Tibial nerve (tissue), 4 donors: ENCODE measurements at regions not wholly inside any gene's neighbourhood (a gene's known extent, or its start where the extent isn't known, plus 50 kb on each side); places are given as distances from the start of the nearest gene placed in this dataset.

Source experiments
- DNase-seq, 2 donors: peaks; one replicate each; pipeline ENCODE4 v3.0.0-alpha.2; 2019; ENCODE audit warnings: low spot score in 2 of 2
- H3K27ac ChIP-seq, 4 donors: fragments of 200-600 bp; sonication (generic) in 3 of 4; one replicate each; pipeline ENCODE4 v1.5.1; 2017 to 2019; ENCODE audit warnings: mild to moderate bottlenecking in 1 of 4
- H3K27me3 ChIP-seq, 2 donors: fragments of 200-600 bp; sonication (generic) in 1 of 2; one replicate each; pipeline versions ENCODE4 v1.5.1 to v1.6.0; 2017 to 2019
- H3K36me3 ChIP-seq, 3 donors: fragments of 200-600 bp; sonication (generic); one replicate each; pipeline ENCODE4 v1.5.1; 2018 to 2019
- H3K4me1 ChIP-seq, 4 donors: fragments of 200-600 bp; sonication (generic) in 3 of 4; one replicate each; pipeline ENCODE4 v1.5.1; 2017 to 2019
- H3K4me3 ChIP-seq, 4 donors: fragments of 200-600 bp; sonication (generic) in 3 of 4; one replicate each; pipeline ENCODE4 v1.5.1; 2017 to 2019; ENCODE audit warnings: mild to moderate bottlenecking in 1 of 4, moderate library complexity in 1 of 4
- H3K9me3 ChIP-seq, 4 donors: fragments of 200-600 bp; sonication (generic) in 3 of 4; one replicate each; pipeline ENCODE4 v1.5.1; 2017 to 2019
- EP300 ChIP-seq, 2 donors: sonication (generic); formaldehyde crosslinking; IDR thresholded peaks; one replicate each; pipeline ENCODE4 v1.6.1; 2017; ENCODE audit warnings: antibody characterized with exemption in 2 of 2, mild to moderate bottlenecking in 1 of 2
- POLR2A ChIP-seq, 2 donors: fragments of 450-650 bp; IDR thresholded peaks; one replicate each; pipeline ENCODE4 v1.6.1; 2017; ENCODE audit warnings: antibody characterized with exemption in 2 of 2, mild to moderate bottlenecking in 2 of 2, moderate library complexity in 2 of 2
- WGBS, 2 donors: methylation state at CpG; one replicate each; pipeline ENCODE4 v1.1.5; 2018; 5-methylcytosine and 5-hydroxymethylcytosine counted together
- TF ChIP-seq, protein P1 (sequence below), 5 experiments: fragments of 200-600 bp in 3 of 5; fragments of 450-650 bp in 2 of 5; sonication (generic) in 3 of 5; IDR thresholded peaks; one replicate each; pipeline ENCODE4 v1.5.1; 2016 to 2019; ENCODE audit warnings: antibody characterized with exemption in 5 of 5, mild to moderate bottlenecking in 3 of 5, moderate library complexity in 2 of 5

DNA sequence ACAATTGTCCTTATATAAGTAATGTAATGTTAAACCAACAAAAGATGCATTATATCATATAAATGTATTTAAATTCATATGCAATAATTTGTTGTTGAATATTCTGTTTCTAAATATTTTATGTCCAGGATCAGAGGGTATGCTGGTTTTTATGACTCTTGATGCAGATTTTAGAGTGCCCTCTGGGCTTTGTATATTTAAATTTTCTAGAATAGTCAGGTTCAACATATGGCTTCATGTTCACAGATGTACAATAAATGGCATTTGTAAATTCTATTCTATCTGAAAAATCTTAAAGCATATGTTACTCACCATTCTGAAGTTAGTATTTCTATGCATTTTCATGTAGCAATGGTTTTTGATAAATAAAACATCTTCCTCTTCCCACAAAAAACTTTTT is 1555.4 kb downstream of the PCDH18 start:
- H3K27ac ChIP-seq = no peak overlapping the region
- TF ChIP-seq POLR2A (IDR thresholded peaks at IDR 0.05) = no peak
- no peak for TF ChIP-seq EP300 (IDR thresholded peaks at IDR 0.05)
- TF ChIP-seq, protein P1, sequence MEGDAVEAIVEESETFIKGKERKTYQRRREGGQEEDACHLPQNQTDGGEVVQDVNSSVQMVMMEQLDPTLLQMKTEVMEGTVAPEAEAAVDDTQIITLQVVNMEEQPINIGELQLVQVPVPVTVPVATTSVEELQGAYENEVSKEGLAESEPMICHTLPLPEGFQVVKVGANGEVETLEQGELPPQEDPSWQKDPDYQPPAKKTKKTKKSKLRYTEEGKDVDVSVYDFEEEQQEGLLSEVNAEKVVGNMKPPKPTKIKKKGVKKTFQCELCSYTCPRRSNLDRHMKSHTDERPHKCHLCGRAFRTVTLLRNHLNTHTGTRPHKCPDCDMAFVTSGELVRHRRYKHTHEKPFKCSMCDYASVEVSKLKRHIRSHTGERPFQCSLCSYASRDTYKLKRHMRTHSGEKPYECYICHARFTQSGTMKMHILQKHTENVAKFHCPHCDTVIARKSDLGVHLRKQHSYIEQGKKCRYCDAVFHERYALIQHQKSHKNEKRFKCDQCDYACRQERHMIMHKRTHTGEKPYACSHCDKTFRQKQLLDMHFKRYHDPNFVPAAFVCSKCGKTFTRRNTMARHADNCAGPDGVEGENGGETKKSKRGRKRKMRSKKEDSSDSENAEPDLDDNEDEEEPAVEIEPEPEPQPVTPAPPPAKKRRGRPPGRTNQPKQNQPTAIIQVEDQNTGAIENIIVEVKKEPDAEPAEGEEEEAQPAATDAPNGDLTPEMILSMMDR (IDR thresholded peaks at IDR 0.05) = no peak
- no peak overlapping the region for H3K4me3 ChIP-seq
- H3K9me3 ChIP-seq = no peaks in the 10 kb centered on the region
- no peaks in the 10 kb centered on the region for H3K36me3 ChIP-seq
- no peaks in the 10 kb centered on the region for H3K4me1 ChIP-seq
- no peak for DNase-seq
- no peaks in the 10 kb centered on the region for H3K27me3 ChIP-seq

DNA sequence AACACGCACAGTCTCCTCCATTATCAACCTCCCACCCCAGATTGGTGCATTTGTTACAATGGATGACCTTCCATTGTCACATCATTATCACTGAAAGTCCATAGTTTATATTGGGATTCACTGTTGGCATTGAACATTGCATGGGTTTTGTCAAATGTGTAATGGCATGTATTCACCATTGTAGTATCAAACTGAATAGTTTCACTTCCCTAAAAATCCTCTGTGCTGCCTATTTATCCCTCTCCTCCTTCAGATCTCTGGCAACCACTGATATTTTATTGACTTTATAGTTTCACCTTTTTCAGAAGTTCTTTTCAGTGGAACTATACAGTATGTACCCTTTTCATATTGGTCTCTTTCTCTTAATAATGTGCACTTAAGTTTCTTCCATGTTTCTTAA is 1565.4 kb downstream of the PCDH18 start:
- no peaks in the 10 kb centered on the region for H3K27me3 ChIP-seq
- H3K36me3 ChIP-seq = no peaks in the 10 kb centered on the region
- 91 to 93% methylated on average over 1 of the region's 1 CpG for WGBS, 2 donors
- H3K27ac ChIP-seq = no peak overlapping the region
- H3K4me3 ChIP-seq = no peak overlapping the region
- DNase-seq = no peak
- H3K9me3 ChIP-seq = no peaks in the 10 kb centered on the region
- H3K4me1 ChIP-seq = no peaks in the 10 kb centered on the region
- no peak for TF ChIP-seq POLR2A (IDR thresholded peaks at IDR 0.05)
- TF ChIP-seq, protein P1 (IDR thresholded peaks at IDR 0.05) = no peak
- TF ChIP-seq EP300 (IDR thresholded peaks at IDR 0.05) = no peak

DNA sequence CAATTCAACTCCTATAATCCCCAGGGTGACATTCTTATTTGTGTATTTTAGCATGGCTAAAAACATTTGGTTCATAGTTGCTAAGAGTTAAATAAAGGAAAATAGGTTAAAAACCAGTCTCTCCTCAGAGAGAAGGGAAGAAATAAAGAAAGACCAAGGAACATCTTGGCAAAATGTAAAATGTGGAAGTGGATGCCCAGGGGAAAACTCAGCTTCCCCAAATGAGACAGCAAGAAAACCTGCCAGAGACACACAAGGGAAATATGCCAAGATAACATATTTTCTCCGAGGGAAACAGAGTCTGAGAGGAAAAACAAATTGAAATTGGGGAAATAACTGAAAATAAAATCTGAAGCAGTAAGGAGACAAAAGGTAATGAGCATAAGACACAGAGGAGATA is 1569.3 kb downstream of the PCDH18 start:
- Histone ChIP-seq H3K27ac (no peak overlapping the region), H3K27me3 (no peaks in the 10 kb centered on the region), H3K4me3 (no peak overlapping the region), H3K36me3 (no peaks in the 10 kb centered on the region), H3K4me1 (no peaks in the 10 kb centered on the region), H3K9me3 (no peaks in the 10 kb centered on the region)
- DNase-seq = no peak
- WGBS, 2 donors = 25 to 30% methylated on average over 1 of the region's 1 CpG
- no peak for TF ChIP-seq POLR2A (IDR thresholded peaks at IDR 0.05)
- TF ChIP-seq EP300 (IDR thresholded peaks at IDR 0.05) = no peak
- TF ChIP-seq, protein P1 (IDR thresholded peaks at IDR 0.05) = no peak

DNA sequence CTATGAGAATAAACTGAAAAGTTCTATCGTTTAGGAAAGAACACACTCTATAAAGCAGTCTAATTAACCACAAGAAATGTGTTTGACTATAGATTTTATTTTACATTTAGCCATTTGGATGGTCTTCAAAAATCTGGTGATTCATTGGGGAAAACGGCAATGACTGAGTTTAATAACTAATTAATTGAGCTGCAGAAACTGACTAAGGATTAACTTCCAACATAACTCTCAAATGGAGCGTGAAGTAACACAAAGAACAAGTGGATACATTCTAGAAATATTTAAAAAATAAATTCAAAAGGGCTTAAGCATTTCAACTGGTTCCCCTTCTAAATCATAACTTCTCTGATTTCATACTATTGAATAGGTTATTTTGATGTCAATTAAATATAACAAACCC is 1582.4 kb downstream of the PCDH18 start:
- 82 to 84% methylated on average over 3 of the region's 3 CpGs for WGBS, 2 donors
- H3K4me3 ChIP-seq = no peak overlapping the region

DNA sequence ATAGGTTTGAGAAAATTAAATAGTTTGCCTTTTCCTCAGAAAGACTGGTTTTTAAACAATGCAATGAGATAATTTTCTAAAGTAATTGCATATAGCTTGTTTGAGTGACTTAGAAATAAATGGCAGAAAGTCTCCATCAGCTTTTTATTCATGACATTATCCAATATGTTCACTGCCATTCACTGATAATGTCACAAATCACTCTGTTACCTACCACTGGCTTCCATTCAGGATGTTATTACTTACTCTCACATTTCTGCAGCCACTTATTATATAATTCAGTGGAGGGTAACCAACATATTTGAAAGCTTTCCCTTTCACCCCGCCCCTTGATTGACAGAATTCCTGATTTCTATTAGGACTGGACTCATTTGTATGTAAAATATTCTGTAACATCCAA is 1583.5 kb downstream of the PCDH18 start:
- H3K4me1 ChIP-seq = no peaks in the 10 kb centered on the region
- no peak for DNase-seq
- WGBS, 2 donors = 79 to 82% methylated on average over 1 of the region's 1 CpG
- TF ChIP-seq EP300 (IDR thresholded peaks at IDR 0.05) (no peak), POLR2A (IDR thresholded peaks at IDR 0.05) (no peak)
- TF ChIP-seq, protein P1 (IDR thresholded peaks at IDR 0.05) = no peak
- no peaks in the 10 kb centered on the region for H3K27me3 ChIP-seq
- no peak overlapping the region for H3K27ac ChIP-seq
- H3K4me3 ChIP-seq = no peak overlapping the region
- no peaks in the 10 kb centered on the region for H3K9me3 ChIP-seq
- H3K36me3 ChIP-seq = no peaks in the 10 kb centered on the region

More for the DNA sequence above, 1582.4 kb downstream of the PCDH18 start:
- Histone ChIP-seq H3K36me3 (no peaks in the 10 kb centered on the region), H3K27me3 (no peaks in the 10 kb centered on the region), H3K4me1 (no peaks in the 10 kb centered on the region), H3K27ac (no peak overlapping the region), H3K9me3 (peaks cover 0 to 3% (median 0%) of the 10 kb centered on the region in 4 donors)
- no peak for TF ChIP-seq POLR2A (IDR thresholded peaks at IDR 0.05)
- no peak for TF ChIP-seq EP300 (IDR thresholded peaks at IDR 0.05)
- TF ChIP-seq, protein P1 (IDR thresholded peaks at IDR 0.05) = no peak
- no peak for DNase-seq
